T-helper 9 cell (primary cell): ENCODE measurements at regions not wholly inside any gene's neighbourhood (a gene's known extent, or its start where the extent isn't known, plus 50 kb on each side); places are given as distances from the start of the nearest gene placed in this dataset.
"Not testable (repeated sequence)": the region's sequence is repeated elsewhere in the genome, so short reads cannot be mapped to it uniquely, and the experiment has no call there.

Experiments
- DNase-seq: peaks from one replicate; pipeline ENCODE4 v3.0.0-alpha.2; 2020

- no peak for DNase-seq
Measured at GRCh38 chr4:71081192-71081591, 87.7 kb downstream of the DCK start.

GRCh38 chr4:71093745-71094144, 100.3 kb downstream of the DCK start:
- DNase-seq: no peak

GRCh38 chr4:71094201-71094600, 100.8 kb downstream of the DCK start:
- no peak for DNase-seq

GRCh38 chr4:71095141-71095540, 101.7 kb downstream of the DCK start:
- no peak for DNase-seq

DNA sequence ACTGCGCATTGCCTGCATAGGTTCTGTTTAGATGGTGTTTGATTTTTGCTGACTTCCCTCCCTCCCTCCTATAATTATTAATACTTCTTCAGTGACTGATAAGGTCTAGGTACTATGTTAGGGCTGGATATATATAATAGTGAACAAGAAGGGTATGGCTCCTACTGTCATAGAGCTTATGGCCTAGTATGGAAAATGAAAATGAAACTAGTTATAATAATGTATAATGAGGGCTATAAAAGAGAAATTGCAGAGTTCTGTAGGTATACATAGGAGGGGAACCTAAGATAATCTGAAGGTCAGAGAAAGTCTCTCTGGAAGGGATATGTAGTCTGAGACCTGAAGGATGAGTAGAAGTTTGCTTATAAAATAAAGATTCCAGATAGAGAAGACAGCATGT, 102.1 kb downstream of the DCK start:
- no peak for DNase-seq

DNA sequence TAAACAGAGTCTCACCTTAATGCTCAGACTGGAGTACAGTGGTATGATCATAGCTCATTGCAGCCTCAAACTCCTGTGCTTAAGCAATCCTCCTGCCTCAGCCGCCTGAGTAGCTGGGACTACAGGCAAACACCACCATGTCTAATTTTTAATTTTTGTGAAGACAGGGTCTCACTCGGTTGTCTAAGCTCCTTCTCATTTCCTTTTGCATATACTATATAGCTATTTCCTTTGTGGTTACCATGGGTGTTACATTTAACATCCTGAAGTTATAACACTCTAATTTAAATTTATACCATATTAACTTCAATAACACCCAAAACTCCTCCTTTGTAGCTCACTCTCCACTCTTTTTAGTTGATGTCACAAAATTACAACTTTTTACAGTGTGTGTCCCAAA, 114.3 kb downstream of the DCK start:
- DNase-seq: no peak

- no peak for DNase-seq
Measured at GRCh38 chr4:71110499-71110898, 117.0 kb downstream of the DCK start.

GRCh38 chr4:71111133-71111532, 117.7 kb downstream of the DCK start:
- not testable (repeated sequence) for DNase-seq

DNA sequence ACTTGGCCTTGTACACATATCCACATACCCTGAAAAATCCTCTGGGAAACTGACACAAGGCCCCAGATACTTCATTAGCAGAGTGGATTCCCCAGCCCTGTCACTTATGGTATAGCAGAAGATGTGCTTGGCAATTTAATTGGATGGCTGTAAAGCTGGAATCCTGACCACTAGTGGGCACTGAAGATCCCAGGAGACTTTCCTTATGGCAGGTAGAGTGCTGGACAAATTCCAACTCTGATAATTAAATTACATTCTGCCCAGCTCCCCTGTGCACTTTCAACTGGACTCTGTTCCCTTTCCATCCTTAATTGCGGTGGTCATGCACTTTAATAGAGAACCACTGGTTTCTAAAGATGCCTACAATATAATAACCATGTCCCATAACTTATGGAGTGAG, 119.8 kb downstream of the DCK start:
- DNase-seq: no peak

- DNase-seq: no peak
Measured at GRCh38 chr4:71120831-71121524, 127.5 kb downstream of the DCK start.

DNA sequence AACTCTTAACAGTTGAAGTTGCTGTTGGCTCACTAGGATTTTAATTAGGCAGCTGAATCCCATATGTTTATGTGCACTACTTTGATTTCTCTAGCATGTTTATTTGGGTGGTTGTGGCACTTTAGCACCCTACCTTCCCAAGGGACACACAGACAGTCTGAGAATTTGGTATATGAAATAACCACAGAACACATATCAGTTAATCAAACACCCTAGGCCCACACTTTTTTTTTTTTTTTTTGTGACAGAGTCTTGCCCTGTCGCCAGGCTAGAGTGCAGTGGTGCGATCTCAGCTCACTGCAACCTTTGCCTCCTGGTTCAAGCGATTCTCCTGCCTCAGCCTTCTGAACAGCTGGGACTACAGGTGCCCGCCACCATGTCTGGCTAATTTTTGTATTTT, 130.5 kb downstream of the DCK start:
- DNase-seq: no peak

- DNase-seq: no peak
Measured at GRCh38 chr4:71125137-71125536, 131.7 kb downstream of the DCK start.

DNA sequence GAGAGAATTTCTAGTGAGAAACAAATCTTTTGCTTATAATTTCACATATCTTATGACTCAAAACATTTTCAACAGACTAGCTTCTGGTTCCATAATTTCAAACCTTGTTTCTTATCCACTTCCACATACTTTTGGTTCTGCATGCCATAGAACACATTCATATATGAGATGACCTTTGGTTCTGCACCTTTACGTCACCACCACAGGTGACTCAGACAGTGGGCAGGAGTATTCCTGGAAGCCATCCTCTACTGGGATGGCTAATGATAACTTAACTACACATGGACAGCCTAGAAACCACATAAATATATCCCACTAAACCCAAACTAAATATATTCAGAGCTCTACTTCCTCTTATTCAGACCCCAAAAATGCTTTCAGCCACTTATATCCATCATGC, 133.3 kb downstream of the DCK start:
- no peak for DNase-seq

- DNase-seq: no peak
Measured at GRCh38 chr4:71130827-71131603, 137.6 kb downstream of the DCK start.

GRCh38 chr4:71132486-71132885, 139.0 kb downstream of the DCK start:
- DNase-seq: no peak

GRCh38 chr4:71133491-71133890, 140.0 kb downstream of the DCK start:
- DNase-seq: no peak

DNA sequence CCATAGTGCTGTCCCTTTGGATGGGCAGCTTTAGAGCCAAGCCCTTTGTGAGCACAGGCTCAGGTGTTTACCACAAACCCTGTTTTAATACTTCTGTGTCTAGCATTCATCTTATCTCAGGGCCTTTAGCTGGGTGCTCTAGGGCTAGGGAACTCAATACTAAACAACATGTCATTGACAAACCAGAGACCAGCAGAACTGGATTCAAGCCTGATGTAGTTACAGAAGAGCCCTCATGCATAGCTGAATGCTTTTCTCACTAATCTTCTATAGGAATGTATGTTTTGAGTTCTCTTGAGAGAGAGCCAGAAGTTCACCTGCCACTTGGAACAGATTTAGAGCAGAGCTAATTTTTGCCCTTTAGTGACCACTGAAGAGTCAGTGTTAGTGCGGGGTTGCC, 142.6 kb downstream of the DCK start:
- DNase-seq: no peak

GRCh38 chr4:71138007-71138615, 144.7 kb downstream of the DCK start:
- no peak for DNase-seq

DNA sequence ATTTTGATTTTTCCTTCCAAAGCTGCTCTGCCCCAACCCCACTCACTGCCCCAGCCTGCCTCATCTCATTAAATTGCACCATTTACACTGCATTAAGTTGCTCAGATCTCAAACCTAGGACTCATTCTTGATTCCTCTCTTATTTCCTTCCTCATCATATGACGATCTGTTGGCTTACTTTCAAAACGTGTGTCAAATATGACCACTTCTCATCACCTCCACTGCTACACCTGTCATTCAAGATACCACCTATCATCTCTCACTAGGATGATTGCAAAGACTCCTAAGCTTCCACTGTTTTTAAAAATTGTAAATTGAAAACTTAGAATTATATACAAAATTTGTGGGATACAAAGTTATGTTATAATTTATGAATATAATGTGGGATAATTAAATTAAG, 147.1 kb downstream of the DCK start:
- DNase-seq: no peak

- DNase-seq: no peak
Measured at GRCh38 chr4:71141125-71141524, 147.7 kb downstream of the DCK start.

- no peak for DNase-seq
Measured at GRCh38 chr4:71147261-71147660, 153.8 kb downstream of the DCK start.

DNA sequence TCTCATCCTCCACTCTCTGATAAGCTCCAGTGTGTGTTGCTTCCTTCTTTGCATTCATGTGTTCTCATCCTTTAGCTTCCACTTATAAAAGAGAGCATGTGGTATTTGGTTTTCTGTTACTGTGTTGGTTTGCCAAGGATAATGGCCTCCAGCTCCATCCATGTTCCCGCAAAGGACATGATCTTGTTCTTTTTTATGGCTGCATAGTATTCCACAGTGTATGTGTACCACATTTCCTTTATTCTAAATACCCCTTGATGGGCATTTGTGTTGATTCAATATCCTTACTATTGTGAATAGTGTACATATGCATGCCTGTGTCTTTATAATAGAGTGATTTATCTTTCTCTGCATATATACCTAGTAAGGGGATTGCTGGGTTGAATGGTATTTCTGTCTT, 155.1 kb downstream of the DCK start:
- DNase-seq: no peak

DNA sequence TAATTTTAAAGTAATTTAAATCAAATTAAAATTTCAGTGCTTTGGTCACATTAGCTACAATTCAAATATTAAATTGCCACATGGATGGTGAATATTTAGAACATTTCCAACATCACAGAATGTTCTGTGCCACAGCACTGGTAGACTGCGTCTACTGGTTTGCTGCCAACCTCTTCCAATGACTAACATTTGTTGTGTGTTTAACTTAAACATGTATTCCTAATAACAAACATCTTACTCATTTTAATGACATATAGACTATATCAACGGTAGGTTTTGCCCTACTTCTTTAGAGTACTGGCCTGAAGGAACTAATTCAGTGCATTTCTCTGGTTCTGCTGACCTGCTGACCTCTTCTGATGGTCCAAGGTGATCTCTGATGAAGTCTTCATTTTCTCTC, 157.6 kb downstream of the DCK start:
- DNase-seq: no peak

- DNase-seq: no peak
Measured at GRCh38 chr4:71156616-71157015, 163.2 kb downstream of the DCK start.
